ENCODE measurements at regions not wholly inside any gene's neighbourhood (a gene's known extent, or its start where the extent isn't known, plus 50 kb on each side); places are given as distances from the start of the nearest gene placed in this dataset.
A peak's percentile ranks its signal among the peaks of the same experiment; 100 is the strongest.

DNA sequence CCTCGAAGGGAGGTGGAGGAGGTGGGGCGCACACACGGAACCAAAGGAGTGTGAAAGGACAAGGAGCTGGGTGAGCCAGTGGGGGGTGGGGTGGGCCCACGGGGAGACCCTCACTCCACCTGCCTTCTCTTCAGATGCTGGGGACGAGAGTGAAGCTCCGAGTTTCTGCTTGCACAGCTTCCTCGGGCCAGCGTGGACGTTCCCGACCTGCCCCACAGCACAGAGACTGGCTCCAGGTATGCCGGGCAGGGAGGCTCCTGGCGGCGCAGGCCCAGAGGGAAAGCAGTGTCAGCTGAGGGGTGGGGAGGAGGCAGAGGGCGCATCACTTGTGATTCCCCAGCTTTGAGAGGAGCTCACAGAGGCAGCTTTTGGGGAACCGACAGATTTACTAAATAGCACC lies 98.5 kb upstream of the RPS6KA2 start:
- no peaks in the 10 kb centered on the region for H3K36me3 ChIP-seq (ENCODE audit: insufficient read depth, low read length)
- H3K4me3 ChIP-seq (ENCODE audit: low read length): no peak overlapping the region
- no peaks in the 10 kb centered on the region for H3K27me3 ChIP-seq (ENCODE audit: control insufficient read depth, insufficient read depth, low read length)
- H3K4me2 ChIP-seq (ENCODE audit: low read length): no peak overlapping the region
- H3K4me1 ChIP-seq (ENCODE audit: control insufficient read depth, insufficient read depth, low read length): peaks cover 22% of the 10 kb centered on the region
- H3K9ac ChIP-seq (ENCODE audit: low read depth, low read length): no peak overlapping the region
- H3K9me3 ChIP-seq (replicated peaks; ENCODE audit: low read length): no peaks in the 10 kb centered on the region

DNA sequence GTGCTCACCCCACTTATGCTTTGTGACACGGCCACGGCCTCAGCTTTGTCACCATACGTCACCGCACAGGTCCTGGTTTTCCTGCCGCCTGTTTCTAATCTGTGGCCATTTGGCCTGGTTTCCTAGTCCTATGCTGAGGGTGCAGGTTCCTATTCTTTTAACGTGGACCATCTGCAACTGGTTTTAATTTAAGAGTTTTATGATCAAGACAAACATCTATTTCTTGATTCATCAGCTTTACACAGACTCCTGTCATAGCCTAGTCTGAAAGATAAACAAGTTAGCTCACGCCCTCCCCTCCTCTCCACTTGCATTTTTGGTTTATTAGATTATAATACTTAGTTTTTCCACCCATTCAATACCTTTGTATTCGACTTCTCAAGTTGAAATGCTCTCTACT lies 97.5 kb upstream of the RPS6KA2 start:
- Histone ChIP-seq H3K36me3 (ENCODE audit: insufficient read depth, low read length) (no peaks in the 10 kb centered on the region), H3K9ac (ENCODE audit: low read depth, low read length) (no peak overlapping the region), H3K4me1 (ENCODE audit: control insufficient read depth, insufficient read depth, low read length) (peaks cover 22% of the 10 kb centered on the region), H3K9me3 (replicated peaks; ENCODE audit: low read length) (no peaks in the 10 kb centered on the region), H3K27me3 (ENCODE audit: control insufficient read depth, insufficient read depth, low read length) (no peaks in the 10 kb centered on the region), H3K4me3 (ENCODE audit: low read length) (no peak overlapping the region), H3K4me2 (ENCODE audit: low read length) (no peak overlapping the region)

DNA sequence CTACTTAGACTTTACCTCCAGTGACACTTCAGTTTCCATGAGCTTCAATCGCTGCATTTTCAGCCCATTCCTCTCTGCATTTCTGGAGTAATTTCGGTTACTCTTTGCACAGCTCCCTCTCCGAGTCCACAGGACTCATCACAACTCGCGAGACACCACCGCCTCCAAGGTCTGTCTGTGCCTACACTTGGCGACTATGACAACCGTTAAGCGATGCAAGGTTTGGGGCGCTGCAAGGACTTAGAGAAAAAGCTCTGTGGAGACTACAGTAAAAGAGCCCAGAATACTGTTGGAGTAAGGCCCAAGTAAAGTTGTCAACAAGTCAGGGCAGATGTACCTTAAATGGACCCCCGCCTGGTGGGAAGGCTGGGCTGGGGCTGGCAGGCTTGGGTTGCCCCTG lies 95.7 kb upstream of the RPS6KA2 start:
- Histone ChIP-seq H3K36me3 (ENCODE audit: insufficient read depth, low read length) (no peaks in the 10 kb centered on the region), H3K27me3 (ENCODE audit: control insufficient read depth, insufficient read depth, low read length) (no peaks in the 10 kb centered on the region), H3K4me3 (ENCODE audit: low read length) (no peak overlapping the region), H3K9me3 (replicated peaks; ENCODE audit: low read length) (no peaks in the 10 kb centered on the region), H3K9ac (ENCODE audit: low read depth, low read length) (no peak overlapping the region), H3K4me2 (ENCODE audit: low read length) (no peak overlapping the region), H3K4me1 (ENCODE audit: control insufficient read depth, insufficient read depth, low read length) (peaks cover 22% of the 10 kb centered on the region)

DNA sequence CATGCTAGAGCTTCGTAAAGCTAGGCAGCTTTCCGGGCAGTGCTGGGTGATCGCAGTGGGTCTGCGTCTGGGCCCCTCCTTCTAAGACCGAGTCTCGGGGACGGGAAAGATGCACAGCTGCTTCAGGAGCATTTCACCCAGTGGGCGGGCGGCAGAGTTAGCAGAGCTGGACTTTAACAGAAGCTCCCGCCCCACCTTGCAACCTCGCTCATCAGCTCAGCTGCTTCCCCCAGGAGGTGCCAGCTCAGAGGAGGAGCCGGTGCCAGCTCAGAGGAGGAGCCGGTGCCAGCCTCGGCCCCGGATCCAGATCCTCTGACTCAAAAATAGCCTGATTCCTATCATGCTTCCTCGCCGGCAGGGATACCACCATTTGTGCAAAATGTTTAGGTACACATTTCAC lies 94.5 kb upstream of the RPS6KA2 start:
- Histone ChIP-seq H3K4me3 (ENCODE audit: low read length) (no peak overlapping the region), H3K9me3 (replicated peaks; ENCODE audit: low read length) (no peaks in the 10 kb centered on the region), H3K4me2 (ENCODE audit: low read length) (peak overlapping the region; percentile 62), H3K36me3 (ENCODE audit: insufficient read depth, low read length) (no peaks in the 10 kb centered on the region), H3K27me3 (ENCODE audit: control insufficient read depth, insufficient read depth, low read length) (peaks cover 2% of the 10 kb centered on the region), H3K4me1 (ENCODE audit: control insufficient read depth, insufficient read depth, low read length) (peaks cover 22% of the 10 kb centered on the region), H3K9ac (ENCODE audit: low read depth, low read length) (no peak overlapping the region)

DNA sequence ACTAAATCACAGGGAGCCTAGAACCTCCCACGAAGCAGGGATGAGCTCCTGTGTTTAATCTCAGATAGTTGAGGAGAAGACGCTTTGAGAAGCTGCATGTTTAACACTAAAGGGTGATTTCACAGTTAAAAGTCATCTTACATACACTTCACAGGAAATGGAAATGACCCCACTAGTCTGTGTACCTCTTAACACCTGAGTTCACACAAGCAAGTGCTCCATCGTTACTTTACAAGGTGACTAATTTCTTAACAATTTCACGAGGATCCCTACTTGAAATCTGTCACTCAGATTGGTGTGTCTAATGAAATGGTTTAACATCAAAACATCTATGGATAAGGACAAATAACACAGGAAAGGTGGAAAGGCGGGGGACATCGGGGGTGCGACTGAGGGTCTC lies 93.8 kb upstream of the RPS6KA2 start:
- Histone ChIP-seq H3K4me2 (ENCODE audit: low read length) (no peak overlapping the region), H3K27me3 (ENCODE audit: control insufficient read depth, insufficient read depth, low read length) (peaks cover 2% of the 10 kb centered on the region), H3K9ac (ENCODE audit: low read depth, low read length) (no peak overlapping the region), H3K36me3 (ENCODE audit: insufficient read depth, low read length) (no peaks in the 10 kb centered on the region), H3K4me3 (ENCODE audit: low read length) (no peak overlapping the region), H3K4me1 (ENCODE audit: control insufficient read depth, insufficient read depth, low read length) (peaks cover 21% of the 10 kb centered on the region), H3K9me3 (replicated peaks; ENCODE audit: low read length) (no peaks in the 10 kb centered on the region)

DNA sequence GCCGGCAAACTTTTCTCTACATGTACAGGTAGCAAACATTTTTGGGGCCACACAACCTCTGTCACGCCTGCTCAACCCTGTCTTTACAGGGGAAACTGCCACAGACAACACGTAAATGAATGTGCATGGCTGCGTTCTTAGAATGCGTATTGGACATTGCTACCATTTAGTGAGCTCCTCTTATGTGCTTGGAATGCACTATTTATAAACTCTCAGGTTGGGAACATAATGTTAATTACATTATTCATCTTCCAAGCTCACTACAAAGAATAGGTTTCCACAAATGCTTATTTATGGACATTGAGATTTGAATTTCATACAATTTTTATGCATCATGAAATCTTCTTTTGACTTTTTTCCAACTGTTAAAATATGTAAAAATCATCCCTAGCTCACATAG lies 92.0 kb upstream of the RPS6KA2 start:
- H3K4me1 ChIP-seq (ENCODE audit: control insufficient read depth, insufficient read depth, low read length): peaks cover 11% of the 10 kb centered on the region
- no peak overlapping the region for H3K4me2 ChIP-seq (ENCODE audit: low read length)
- H3K9me3 ChIP-seq (replicated peaks; ENCODE audit: low read length): no peaks in the 10 kb centered on the region
- peaks cover 2% of the 10 kb centered on the region for H3K27me3 ChIP-seq (ENCODE audit: control insufficient read depth, insufficient read depth, low read length)
- H3K4me3 ChIP-seq (ENCODE audit: low read length): no peak overlapping the region
- H3K9ac ChIP-seq (ENCODE audit: low read depth, low read length): no peak overlapping the region
- H3K36me3 ChIP-seq (ENCODE audit: insufficient read depth, low read length): no peaks in the 10 kb centered on the region

DNA sequence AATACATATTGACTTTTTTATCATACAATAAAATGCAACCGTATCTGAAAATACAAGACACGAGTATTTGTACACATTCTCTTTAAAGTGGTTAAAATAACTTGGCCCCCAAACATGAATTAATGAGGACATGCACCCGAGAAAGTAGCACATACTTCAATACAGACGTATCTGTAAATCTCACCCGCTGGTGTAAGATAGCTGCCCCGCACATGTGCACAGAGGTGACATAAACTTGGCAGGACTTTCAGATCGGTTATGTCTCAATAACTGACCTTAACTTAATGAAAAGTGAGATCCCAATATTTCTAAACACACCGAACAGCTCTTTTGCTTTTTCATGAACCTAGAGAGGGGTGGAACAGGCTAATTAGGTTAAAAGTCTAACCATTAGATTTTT lies 91.5 kb upstream of the RPS6KA2 start:
- H3K9ac ChIP-seq (ENCODE audit: low read depth, low read length): no peak overlapping the region
- no peak overlapping the region for H3K4me3 ChIP-seq (ENCODE audit: low read length)
- no peak overlapping the region for H3K4me2 ChIP-seq (ENCODE audit: low read length)
- no peaks in the 10 kb centered on the region for H3K36me3 ChIP-seq (ENCODE audit: insufficient read depth, low read length)
- peaks cover 11% of the 10 kb centered on the region for H3K4me1 ChIP-seq (ENCODE audit: control insufficient read depth, insufficient read depth, low read length)
- H3K27me3 ChIP-seq (ENCODE audit: control insufficient read depth, insufficient read depth, low read length): peaks cover 2% of the 10 kb centered on the region
- H3K9me3 ChIP-seq (replicated peaks; ENCODE audit: low read length): no peaks in the 10 kb centered on the region

DNA sequence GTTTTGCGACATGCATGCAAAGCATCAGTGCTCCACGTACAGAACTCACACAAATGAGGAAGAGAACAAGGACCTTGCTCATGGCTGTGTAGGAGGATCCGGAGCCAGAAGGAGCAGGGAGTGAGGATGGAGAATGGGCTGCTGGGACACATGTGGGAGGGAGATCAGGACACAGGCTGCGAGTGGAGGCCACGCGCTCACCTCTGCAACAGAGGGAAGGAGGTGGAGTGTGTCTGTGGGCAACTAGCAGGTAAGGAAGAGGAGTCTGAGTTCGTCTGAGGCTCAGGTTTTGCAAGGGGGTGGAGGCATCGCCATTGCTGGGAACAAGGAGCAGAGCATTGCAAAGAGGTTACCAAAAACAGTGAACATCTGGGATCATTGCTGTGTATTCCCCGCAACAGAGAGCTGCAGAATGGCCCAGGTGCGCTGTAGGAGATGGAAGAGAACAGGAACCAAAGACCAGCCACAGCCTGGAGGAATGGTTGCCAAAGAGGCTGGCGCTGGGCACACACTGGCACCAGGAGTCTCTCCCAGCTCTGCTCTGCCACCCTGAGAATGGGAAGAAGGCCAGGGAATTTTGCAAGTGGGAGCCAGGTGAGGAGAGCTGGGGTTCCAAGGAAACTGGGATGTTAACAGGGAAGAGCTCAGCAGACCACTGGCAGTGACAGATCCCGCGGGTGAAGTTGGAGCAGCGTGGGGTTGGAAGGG lies 90.0 kb upstream of the RPS6KA2 start:
- Histone ChIP-seq H3K4me2 (ENCODE audit: low read length) (no peak overlapping the region), H3K4me1 (ENCODE audit: control insufficient read depth, insufficient read depth, low read length) (peaks cover 7% of the 10 kb centered on the region), H3K9me3 (replicated peaks; ENCODE audit: low read length) (no peaks in the 10 kb centered on the region), H3K4me3 (ENCODE audit: low read length) (no peak overlapping the region), H3K27me3 (ENCODE audit: control insufficient read depth, insufficient read depth, low read length) (peaks cover 2% of the 10 kb centered on the region), H3K36me3 (ENCODE audit: insufficient read depth, low read length) (no peaks in the 10 kb centered on the region), H3K9ac (ENCODE audit: low read depth, low read length) (no peak overlapping the region)

DNA sequence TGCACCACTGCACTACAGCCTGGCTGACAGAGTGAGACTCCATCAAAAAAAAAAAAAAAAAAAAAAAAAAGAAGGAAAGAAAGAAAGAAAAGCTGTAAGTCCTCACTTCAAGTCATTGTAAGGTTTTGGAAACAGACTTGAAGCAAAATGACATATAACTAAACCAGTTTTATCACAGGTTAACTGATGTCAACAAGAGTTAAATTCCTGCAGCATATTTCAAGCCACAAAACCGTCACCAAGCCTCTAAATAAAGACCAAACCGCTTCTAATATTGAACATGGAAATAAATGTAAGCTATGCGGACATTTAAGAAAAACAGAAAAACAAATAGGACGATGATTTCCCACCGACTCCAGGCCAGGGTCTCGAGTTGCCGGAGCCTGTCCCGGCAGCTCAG lies 88.9 kb upstream of the RPS6KA2 start:
- no peak overlapping the region for H3K9ac ChIP-seq (ENCODE audit: low read depth, low read length)

DNA sequence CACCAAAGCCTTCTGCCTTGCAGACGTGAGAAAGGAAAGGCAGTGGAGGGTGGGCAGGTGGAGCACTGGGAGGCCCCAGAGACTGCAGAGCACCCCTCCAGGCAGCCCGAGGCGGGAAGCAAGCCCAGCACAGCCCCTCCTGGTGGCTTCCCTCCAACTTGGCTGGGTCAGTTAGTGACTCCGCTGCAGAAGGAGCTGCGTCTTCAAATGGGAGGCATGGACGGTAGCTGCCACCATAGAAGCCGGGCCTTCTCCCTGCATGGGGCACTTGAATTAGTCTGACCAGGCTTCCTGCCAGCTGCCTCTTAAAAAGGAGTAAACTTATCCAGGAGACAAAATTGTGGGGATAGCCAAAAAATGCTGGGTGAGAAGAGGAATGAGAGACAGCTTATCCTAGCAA lies 88.0 kb upstream of the RPS6KA2 start:
- Histone ChIP-seq H3K4me2 (ENCODE audit: low read length) (no peak overlapping the region), H3K4me3 (ENCODE audit: low read length) (no peak overlapping the region), H3K9ac (ENCODE audit: low read depth, low read length) (no peak overlapping the region), H3K4me1 (ENCODE audit: control insufficient read depth, insufficient read depth, low read length) (peaks cover 8% of the 10 kb centered on the region), H3K36me3 (ENCODE audit: insufficient read depth, low read length) (no peaks in the 10 kb centered on the region), H3K27me3 (ENCODE audit: control insufficient read depth, insufficient read depth, low read length) (peaks cover 2% of the 10 kb centered on the region), H3K9me3 (replicated peaks; ENCODE audit: low read length) (no peaks in the 10 kb centered on the region)

More for the DNA sequence above, 88.9 kb upstream of the RPS6KA2 start:
- Histone ChIP-seq H3K9me3 (replicated peaks; ENCODE audit: low read length) (no peaks in the 10 kb centered on the region), H3K4me1 (ENCODE audit: control insufficient read depth, insufficient read depth, low read length) (no peaks in the 10 kb centered on the region), H3K27me3 (ENCODE audit: control insufficient read depth, insufficient read depth, low read length) (peaks cover 2% of the 10 kb centered on the region), H3K4me2 (ENCODE audit: low read length) (no peak overlapping the region), H3K4me3 (ENCODE audit: low read length) (no peak overlapping the region), H3K36me3 (ENCODE audit: insufficient read depth, low read length) (no peaks in the 10 kb centered on the region)

DNA sequence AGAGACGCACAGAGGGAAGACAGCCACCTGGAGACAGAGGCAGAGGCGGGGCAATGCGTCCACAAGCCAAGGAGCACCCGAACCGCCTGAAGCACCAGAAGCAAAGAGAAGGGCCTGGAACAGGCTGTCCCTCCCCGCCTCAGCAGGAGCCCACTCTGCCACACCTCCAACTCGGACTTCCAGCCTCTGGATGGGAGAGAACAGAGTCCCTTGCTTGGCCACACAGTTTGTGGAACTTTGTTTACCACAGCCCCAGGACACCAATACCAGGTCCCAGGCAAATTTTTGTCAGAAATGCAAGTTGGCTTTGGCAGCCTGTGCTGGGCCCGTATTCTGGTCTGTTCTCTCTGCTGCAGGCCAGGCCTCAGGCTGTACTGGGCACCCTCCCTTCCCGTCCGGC lies 87.5 kb upstream of the RPS6KA2 start:
- Histone ChIP-seq H3K4me1 (ENCODE audit: control insufficient read depth, insufficient read depth, low read length) (peaks cover 8% of the 10 kb centered on the region), H3K36me3 (ENCODE audit: insufficient read depth, low read length) (no peaks in the 10 kb centered on the region), H3K27me3 (ENCODE audit: control insufficient read depth, insufficient read depth, low read length) (peaks cover 2% of the 10 kb centered on the region), H3K9ac (ENCODE audit: low read depth, low read length) (no peak overlapping the region), H3K9me3 (replicated peaks; ENCODE audit: low read length) (no peaks in the 10 kb centered on the region), H3K4me2 (ENCODE audit: low read length) (no peak overlapping the region), H3K4me3 (ENCODE audit: low read length) (no peak overlapping the region)

DNA sequence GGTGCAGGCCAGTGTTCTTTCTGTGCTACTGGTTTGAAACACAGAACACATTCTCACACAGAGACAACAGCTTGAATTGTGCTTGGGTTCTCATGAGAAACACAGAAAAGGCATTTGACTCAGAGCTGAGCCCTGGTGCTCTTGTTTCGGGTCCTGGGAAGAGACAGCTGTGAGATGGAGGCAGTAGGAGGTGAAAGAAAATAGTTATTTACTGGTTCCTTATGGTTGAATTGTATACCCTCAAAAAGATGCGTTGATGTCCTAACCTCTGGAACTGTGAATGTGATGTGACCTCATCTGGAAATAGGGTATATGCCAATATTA lies 87.1 kb upstream of the RPS6KA2 start:
- Histone ChIP-seq H3K4me3 (ENCODE audit: low read length) (no peak overlapping the region), H3K4me1 (ENCODE audit: control insufficient read depth, insufficient read depth, low read length) (peaks cover 8% of the 10 kb centered on the region), H3K9ac (ENCODE audit: low read depth, low read length) (no peak overlapping the region), H3K4me2 (ENCODE audit: low read length) (no peak overlapping the region), H3K27me3 (ENCODE audit: control insufficient read depth, insufficient read depth, low read length) (peaks cover 2% of the 10 kb centered on the region), H3K36me3 (ENCODE audit: insufficient read depth, low read length) (no peaks in the 10 kb centered on the region), H3K9me3 (replicated peaks; ENCODE audit: low read length) (no peaks in the 10 kb centered on the region)
